ENCODE measurements at regions not wholly inside any gene's neighbourhood (a gene's known extent, or its start where the extent isn't known, plus 50 kb on each side); places are given as distances from the start of the nearest gene placed in this dataset.

DNA sequence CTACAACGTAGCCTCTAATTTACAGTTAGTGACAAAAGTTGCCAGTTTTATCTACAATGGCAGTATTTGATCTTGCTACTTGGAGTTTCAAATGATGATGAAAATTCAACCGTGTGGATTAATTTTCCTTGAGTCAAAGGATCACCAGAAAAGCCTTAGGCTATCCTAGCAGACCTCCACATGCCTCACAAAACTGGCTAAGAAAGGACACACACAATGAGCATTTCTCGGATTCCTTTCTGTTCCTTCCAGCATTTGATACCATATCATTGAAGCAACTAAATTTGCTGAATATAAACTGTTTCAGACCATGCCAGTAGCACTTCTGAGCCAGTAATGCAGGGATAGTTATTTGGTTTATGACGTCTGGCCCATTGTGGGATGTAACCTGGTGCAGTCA is 587.4 kb upstream of the MDFIC2 start:
- no peak for FAIRE-seq

- no peak for FAIRE-seq
Measured at GRCh38 chr3:70890020-70890394, 577.6 kb upstream of the MDFIC2 start.

DNA sequence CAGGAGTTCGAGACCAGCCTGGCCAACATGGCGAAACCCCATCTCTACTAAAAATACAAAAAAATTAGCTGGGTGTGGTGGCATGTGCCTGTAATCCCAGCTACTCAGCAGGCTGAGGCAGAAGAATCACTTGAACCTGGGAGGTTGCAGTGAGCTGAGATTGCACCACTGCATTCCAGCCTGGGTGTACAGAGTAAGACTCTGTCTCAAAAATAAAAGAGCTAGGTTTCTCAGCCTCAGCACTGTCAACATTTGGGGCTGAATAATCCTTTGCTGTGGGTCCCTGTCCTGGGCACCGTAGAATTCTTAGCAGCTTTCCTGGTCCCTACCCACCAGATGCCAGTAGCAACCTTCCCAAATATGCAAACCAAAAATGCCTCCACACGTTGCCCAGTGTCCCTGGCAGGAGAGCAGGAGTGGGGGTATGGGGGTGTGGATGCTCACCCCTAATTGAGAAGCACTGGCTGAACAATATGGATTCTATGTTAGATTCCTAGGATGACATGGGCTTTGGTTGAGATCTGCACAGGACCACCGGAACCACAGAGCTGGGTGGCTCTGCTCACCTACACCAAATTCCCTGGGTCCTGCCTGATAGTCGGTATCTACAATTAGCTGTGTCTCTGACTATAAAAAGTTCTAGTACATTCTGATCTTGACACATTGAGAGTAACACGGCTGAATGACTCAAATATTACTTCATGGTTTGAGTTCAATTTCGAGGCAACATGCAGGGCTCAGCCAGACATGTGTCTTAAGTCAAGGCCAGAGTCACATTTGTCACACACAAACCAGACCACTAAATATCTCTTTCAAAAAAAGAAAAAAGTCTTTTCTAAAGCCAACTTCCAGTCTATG is 577.0 kb upstream of the MDFIC2 start:
- no peak for FAIRE-seq

- FAIRE-seq, result no peak
Measured at GRCh38 chr3:70885636-70886035, 573.2 kb upstream of the MDFIC2 start.

DNA sequence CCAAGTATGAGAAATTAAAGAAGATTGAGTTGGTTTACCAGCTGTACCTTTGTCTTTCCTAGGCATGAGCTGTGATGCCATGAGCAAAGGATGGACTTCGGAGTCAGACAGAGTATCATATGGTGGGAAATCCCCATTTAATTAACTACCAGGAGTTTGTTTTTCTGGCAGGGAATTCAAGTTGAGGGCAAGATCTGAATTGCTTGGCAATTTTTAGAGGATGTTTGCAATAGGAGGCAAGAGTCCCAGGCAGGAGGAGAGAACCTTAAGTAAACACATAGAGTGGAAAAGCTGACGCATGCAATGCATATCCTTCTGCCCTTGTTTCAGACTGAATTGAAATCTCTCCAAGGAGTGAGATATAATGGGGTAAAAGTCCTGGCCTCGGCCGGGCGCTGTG is 569.7 kb upstream of the MDFIC2 start:
- FAIRE-seq, result no peak

GRCh38 chr3:70880421-70880820 is 568.0 kb upstream of the MDFIC2 start:
- no peak for FAIRE-seq

DNA sequence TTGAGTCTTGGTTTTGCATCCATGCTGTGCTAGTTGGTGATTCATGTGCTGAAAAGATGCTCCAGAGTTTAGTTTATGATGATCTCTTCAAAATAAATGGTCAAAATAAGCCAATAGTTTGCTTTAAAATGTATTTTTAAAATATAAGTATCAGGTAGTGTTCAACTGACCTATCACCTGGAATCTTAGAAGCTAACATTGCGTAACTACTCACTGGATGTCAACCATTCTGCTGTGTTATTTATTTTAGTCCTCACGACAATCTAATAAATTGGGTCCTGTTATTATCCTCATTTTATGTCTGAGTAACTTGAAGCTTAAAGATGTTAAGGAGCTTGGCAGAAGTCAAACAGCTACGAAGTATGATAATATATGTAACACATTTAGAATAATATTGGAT is 563.7 kb upstream of the MDFIC2 start:
- no peak for FAIRE-seq

- no peak for FAIRE-seq
Measured at GRCh38 chr3:70874196-70874595, 561.8 kb upstream of the MDFIC2 start.

- no peak for FAIRE-seq
Measured at GRCh38 chr3:70873686-70874085, 561.2 kb upstream of the MDFIC2 start.

DNA sequence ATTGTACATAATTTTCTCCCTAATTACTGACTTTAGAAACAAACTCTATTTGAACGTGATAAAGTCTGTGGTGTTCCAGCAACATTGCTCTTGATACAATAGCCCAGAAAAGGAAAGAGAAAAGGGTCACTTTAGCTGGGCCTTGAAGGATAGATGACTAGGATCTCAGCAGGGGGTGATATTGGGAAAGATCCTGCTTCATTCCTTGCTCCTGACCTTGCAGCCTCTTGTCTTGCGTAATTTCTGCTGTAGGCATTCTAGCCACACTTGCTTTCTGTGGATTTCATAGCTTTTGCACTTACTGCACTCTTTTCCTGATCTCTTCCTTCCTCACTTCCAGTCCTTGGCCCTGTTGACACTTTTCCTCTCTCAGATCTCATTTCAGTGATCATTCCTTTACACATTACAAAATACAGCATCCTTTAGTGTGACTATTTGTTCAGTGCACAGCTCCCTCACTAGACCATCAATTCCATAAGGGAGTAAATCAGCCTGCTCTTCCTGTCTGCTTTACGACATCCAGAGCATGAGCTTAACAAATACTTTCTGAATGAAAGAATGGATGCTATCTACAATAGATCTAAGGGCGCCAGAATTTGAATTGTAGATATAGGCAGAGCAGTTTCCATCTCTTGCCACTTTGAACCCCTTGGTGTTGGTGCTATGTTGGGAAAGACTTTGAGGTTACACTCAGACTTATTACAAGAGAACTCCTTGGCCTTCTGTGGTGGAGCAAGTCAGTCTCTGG is 559.6 kb upstream of the MDFIC2 start:
- no peak for FAIRE-seq

GRCh38 chr3:70870576-70870975 is 558.1 kb upstream of the MDFIC2 start:
- no peak for FAIRE-seq

GRCh38 chr3:70868561-70868960 is 556.1 kb upstream of the MDFIC2 start:
- FAIRE-seq, result no peak

GRCh38 chr3:70863049-70863448 is 550.6 kb upstream of the MDFIC2 start:
- FAIRE-seq, result no peak

GRCh38 chr3:70861855-70862254 is 549.4 kb upstream of the MDFIC2 start:
- FAIRE-seq, result no peak

DNA sequence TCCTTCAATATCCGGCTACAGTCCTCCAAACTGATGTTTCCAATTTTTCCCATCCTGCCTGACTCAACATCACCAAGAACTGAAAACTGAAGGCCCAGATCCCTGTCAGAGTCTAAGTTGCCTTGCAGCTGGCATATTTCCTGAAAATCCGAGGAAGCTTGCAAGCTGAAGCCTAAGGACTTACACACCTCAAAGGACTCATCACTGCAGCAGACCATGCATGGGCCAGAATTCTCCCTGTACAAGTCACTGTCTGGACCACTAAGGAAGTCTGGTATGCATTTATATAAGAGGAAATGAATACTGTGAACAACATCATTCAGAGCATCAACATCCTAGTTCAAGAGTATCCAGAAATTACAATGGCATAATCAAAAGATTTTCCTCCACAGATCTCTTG is 548.8 kb upstream of the MDFIC2 start:
- FAIRE-seq, result no peak

DNA sequence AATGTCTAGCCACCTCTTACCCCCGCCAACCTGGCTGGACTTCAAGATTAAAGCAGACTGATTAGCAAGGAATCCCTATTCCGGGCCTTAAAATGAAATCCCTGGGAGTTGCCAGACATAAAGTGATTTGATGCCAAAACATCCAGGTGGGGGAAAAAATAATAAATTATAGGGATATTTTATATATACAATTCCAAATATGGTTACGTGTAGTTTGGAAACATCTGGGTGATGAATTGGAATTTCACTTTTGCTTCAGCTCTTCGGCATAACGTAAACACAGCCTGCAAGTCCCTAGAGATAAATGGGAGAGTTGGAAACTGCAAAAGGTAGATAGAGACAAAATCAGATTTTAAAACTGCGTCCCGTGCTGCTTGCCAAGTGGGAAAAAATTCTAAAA is 545.5 kb upstream of the MDFIC2 start:
- no peak for FAIRE-seq

- FAIRE-seq, result no peak
Measured at GRCh38 chr3:70856414-70857162, 544.1 kb upstream of the MDFIC2 start.

GRCh38 chr3:70855149-70855548 is 542.7 kb upstream of the MDFIC2 start:
- no peak for FAIRE-seq

DNA sequence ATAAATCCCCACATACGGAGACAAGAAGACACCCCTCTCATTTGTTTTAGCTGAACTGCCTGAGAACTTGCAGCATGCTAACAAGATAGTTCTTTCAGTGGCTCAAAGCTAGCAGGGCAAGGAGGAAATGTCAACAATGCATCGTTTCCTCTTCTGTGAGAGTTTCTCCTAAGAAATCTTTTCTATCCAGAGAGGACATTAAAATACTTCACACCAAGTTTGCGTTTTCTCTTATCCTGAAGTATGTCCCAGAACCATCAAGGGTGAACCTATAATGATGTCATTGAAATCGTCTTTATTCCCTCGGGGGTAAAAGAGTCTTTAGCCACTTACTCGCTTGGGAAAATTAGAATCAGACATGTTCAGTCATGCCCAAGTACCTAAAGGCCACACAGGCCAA is 541.7 kb upstream of the MDFIC2 start:
- no peak for FAIRE-seq

GRCh38 chr3:70853161-70853944 is 540.9 kb upstream of the MDFIC2 start:
- no peak for FAIRE-seq

DNA sequence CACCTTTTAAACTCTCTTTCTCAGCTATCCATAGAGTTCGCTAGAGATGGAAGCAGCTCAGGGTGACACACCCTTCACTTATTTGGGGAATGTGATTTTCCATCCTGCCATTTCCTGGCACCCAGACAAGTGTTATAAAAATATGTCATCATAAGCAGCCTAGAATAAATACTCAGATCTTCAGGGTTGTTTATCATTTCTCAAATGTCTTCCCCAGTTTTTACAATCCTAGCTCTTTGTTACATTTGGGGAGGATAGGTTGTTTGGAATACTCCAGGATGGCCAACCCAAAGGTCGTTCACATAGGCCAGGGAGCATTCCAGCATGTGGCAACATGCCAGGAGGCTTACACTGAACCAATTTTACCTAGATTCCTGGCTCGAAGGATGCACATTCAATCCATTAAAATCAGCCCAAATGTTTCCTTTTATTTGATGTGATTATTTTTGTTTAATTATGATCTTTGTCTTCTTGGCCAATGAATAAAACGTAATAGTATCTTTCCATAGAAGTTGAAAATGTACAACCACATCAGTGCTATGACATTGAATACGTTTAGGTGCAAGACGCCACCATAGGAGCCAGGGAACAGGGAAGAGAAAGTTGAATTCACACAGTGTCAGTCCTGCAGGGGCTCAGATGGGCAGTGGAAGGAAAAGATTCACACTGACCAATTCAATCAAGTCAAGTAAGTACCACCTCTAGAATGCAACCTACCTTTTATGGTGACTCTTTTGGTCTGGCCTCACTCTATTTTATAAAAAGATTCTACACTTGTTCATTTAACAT is 537.7 kb upstream of the MDFIC2 start:
- peak; percentile 61 for FAIRE-seq

All from islet of Langerhans (tissue), 1 donor.